GM12878 (cell line): ENCODE measurements at regions not wholly inside any gene's neighbourhood (a gene's known extent, or its start where the extent isn't known, plus 50 kb on each side); places are given as distances from the start of the nearest gene placed in this dataset.

Source experiments
- ATAC-seq: fragments of 200-7000 bp; cut with Tn5 transposase; 3 replicates; pipeline ENCODE4 v1.9.1; 2020; ENCODE audit warnings: mild to moderate bottlenecking, moderate library complexity
- BruUV-seq: library from RNA; stranded (reverse); fragments of 400-500 nt; replicated peaks from 2 replicates; lab custom pipeline; 2021; lab: Mats Ljungman, UMichigan
- CTCF ChIA-PET: fragments of 300-600 bp; sonication (Branson Sonifier 250); formaldehyde crosslinking; extraction: SDS; loops from one replicate; lab custom pipeline; 2021; ENCODE audit warnings: inconsistent platforms; lab: Yijun Ruan, JAX
- POLR2A ChIA-PET: fragments of 350-600 bp; formaldehyde crosslinking; extraction: SDS; loops from one replicate; lab custom pipeline; 2021; ENCODE audit warnings: inconsistent platforms; lab: Charles Lee
- RAD21 ChIA-PET: fragments of 300-600 bp; sonication (Branson Sonifier 250); formaldehyde crosslinking; loops from one replicate; lab custom pipeline; 2023; ENCODE audit warnings: antibody characterized with exemption; ENCODE audit not compliant: unreplicated experiment; lab: Charles Lee
- SMC1A ChIA-PET: fragments of 300-600 bp; sonication (Branson Sonifier 250); formaldehyde crosslinking; loops from one replicate; lab custom pipeline; 2023; ENCODE audit not compliant: unreplicated experiment, uncharacterized antibody; lab: Charles Lee
- DNase-seq: peaks from one replicate; pipeline ENCODE4 v3.0.0-alpha.2; 2011; ENCODE audit warnings: low read depth, low spot score
- FAIRE-seq: peaks from 3 replicates; lab custom pipeline; 2011; peaks lifted over from hg19 to GRCh38; lab: Jason Lieb, UNC
- H2AFZ ChIP-seq: 2 replicates; pipeline ENCODE4 v1.6.0; 2011; ENCODE audit warnings: low read depth, low read length, control low read depth; ENCODE audit not compliant: control insufficient read depth
- H3K27ac ChIP-seq: 2 replicates; pipeline ENCODE4 v1.5.1; 2011; ENCODE audit warnings: control low read depth; ENCODE audit not compliant: control insufficient read depth, insufficient read depth
- H3K27me3 ChIP-seq, 2 experiments: replicated peaks in 1 of 2; 2 replicates each; pipeline versions ENCODE4 v1.6.0 to v1.6.1; 2011; ENCODE audit warnings: low read length in 1 of 2; ENCODE audit not compliant: control insufficient read depth in 2 of 2, insufficient read depth in 2 of 2
- H3K36me3 ChIP-seq, 2 experiments: 2 replicates each; pipeline ENCODE4 v1.5.1; 2011; ENCODE audit warnings: low read length in 1 of 2; ENCODE audit not compliant: control insufficient read depth in 2 of 2, insufficient read depth in 2 of 2
- H3K4me1 ChIP-seq: 2 replicates; pipeline ENCODE4 v1.6.1; 2011; ENCODE audit warnings: mild to moderate bottlenecking, low read length, moderate library complexity, mixed read lengths; ENCODE audit not compliant: control insufficient read depth, insufficient read depth
- H3K4me2 ChIP-seq: 2 replicates; pipeline ENCODE4 v1.6.0; 2011; ENCODE audit warnings: control low read depth; ENCODE audit not compliant: control insufficient read depth, insufficient read depth
- H3K4me3 ChIP-seq: fragments of 200-600 bp; sonication (generic); 2 replicates; pipeline ENCODE4 v1.5.1; 2016
- H3K79me2 ChIP-seq: 2 replicates; pipeline ENCODE4 v1.6.0; 2011; ENCODE audit warnings: low read length; ENCODE audit not compliant: control insufficient read depth, insufficient read depth
- H3K9ac ChIP-seq: 2 replicates; pipeline ENCODE4 v1.8.0; 2011; ENCODE audit warnings: low read length, control low read depth, mixed read lengths; ENCODE audit not compliant: control insufficient read depth, insufficient read depth
- H3K9me3 ChIP-seq: replicated peaks from 3 replicates; pipeline ENCODE4 v1.5.1; 2011; ENCODE audit warnings: mild to moderate bottlenecking, low read length; ENCODE audit not compliant: control insufficient read depth, insufficient read depth
- H4K20me1 ChIP-seq: 2 replicates; pipeline ENCODE4 v1.6.0; 2011; ENCODE audit not compliant: control insufficient read depth, insufficient read depth
- CBX5 ChIP-seq: sonication (generic); IDR thresholded peaks from 2 replicates; pipeline ENCODE4 v1.6.1; 2016; ENCODE audit warnings: low read depth, moderate library complexity, mild to moderate bottlenecking, inconsistent platforms
- CEBPZ ChIP-seq: fragments of 150-350 bp; IDR thresholded peaks from 2 replicates; pipeline ENCODE4 v1.6.1; 2016; ENCODE audit warnings: low read depth, low read length
- DPF2 ChIP-seq: fragments of 450-650 bp; IDR thresholded peaks from 2 replicates; pipeline ENCODE4 v1.6.1; 2017; ENCODE audit warnings: mild to moderate bottlenecking
- GABPA ChIP-seq: IDR thresholded peaks from 2 replicates; pipeline ENCODE4 v1.6.1; 2014; ENCODE audit warnings: antibody characterized with exemption, low read depth, mild to moderate bottlenecking, inconsistent platforms
- MAX ChIP-seq: IDR thresholded peaks from 2 replicates; pipeline ENCODE4 v1.6.1; 2012; ENCODE audit warnings: low read depth, low read length, improper control_type of control experiment
- NBN ChIP-seq: fragments of 450-650 bp; IDR thresholded peaks from 2 replicates; pipeline ENCODE4 v1.6.1; 2016
- NRF1 ChIP-seq: conservative IDR thresholded peaks from 2 replicates; pipeline ENCODE4 v1.6.1; 2011; ENCODE audit warnings: mild to moderate bottlenecking, low read depth, low read length, improper control_type of control experiment
- PML ChIP-seq: IDR thresholded peaks from 2 replicates; pipeline ENCODE4 v1.6.1; 2012; ENCODE audit warnings: low read length, inconsistent platforms
- RBBP5 ChIP-seq: fragments of 200-600 bp; sonication (generic); conservative IDR thresholded peaks from 2 replicates; pipeline ENCODE4 v1.6.1; 2016
- SREBF1 ChIP-seq: IDR thresholded peaks from 2 replicates; pipeline ENCODE4 v1.6.1; 2012; ENCODE audit warnings: mild to moderate bottlenecking, low read length
- SRF ChIP-seq, 2 experiments: IDR thresholded peaks; 2 replicates each; pipeline ENCODE4 v1.6.1; 2011; ENCODE audit warnings: low read depth in 2 of 2, low read length in 2 of 2, mild to moderate bottlenecking in 1 of 2, moderate library complexity in 1 of 2
- TBL1XR1 ChIP-seq: IDR thresholded peaks from 2 replicates; pipeline ENCODE4 v1.6.1; 2012; ENCODE audit warnings: low read depth, low read length, improper control_type of control experiment
- TCF12 ChIP-seq: IDR thresholded peaks from 2 replicates; pipeline ENCODE4 v1.6.1; 2011; ENCODE audit warnings: low read depth, mild to moderate bottlenecking, low read length
- ZNF217 ChIP-seq: fragments of 450-650 bp; IDR thresholded peaks from 2 replicates; pipeline ENCODE4 v1.6.1; 2017; ENCODE audit warnings: antibody characterized with exemption, mild to moderate bottlenecking
- ZZZ3 ChIP-seq: IDR thresholded peaks from 2 replicates; pipeline ENCODE4 v1.6.1; 2011; ENCODE audit warnings: low read depth; ENCODE audit not compliant: control insufficient read depth, insufficient read length
- WGBS: methylation state at CpG from one replicate; pipeline ENCODE4 v1.1.6; 2016; ENCODE audit warnings: low lambda C conversion rate; ENCODE audit not compliant: insufficient replicate concordance, insufficient coverage; ENCODE audit errors: missing lambda C conversion rate; 5-methylcytosine and 5-hydroxymethylcytosine counted together
- in situ Hi-C: fragments of 300-500 bp; cut with MboI; formaldehyde crosslinking; loops from 9 replicates; pipeline ENCODE4 v1.14.3; 2018; ENCODE audit warnings: mixed read lengths
- intact Hi-C: fragments of 100-400 bp; cut with micrococcal nuclease; formaldehyde crosslinking; loops from one replicate; pipeline ENCODE4 v1.14.2; 2022; ENCODE audit not compliant: unreplicated experiment

GRCh38 chr12:107361970-107362369 is 268.6 kb upstream of the CRY1 start:
- DNase-seq (no peak), ATAC-seq (no peak), FAIRE-seq (no peak)
- H3K79me2 ChIP-seq = no peaks in the 10 kb centered on the region
- BruUV-seq = no TSS peak
- no peaks in the 10 kb centered on the region for H3K9me3 ChIP-seq
- H2AFZ ChIP-seq = no peak overlapping the region
- H3K27me3 ChIP-seq = peaks cover 0 to 8% of the 10 kb centered on the region in 2 experiments; a peak in 1 of 4 replicates
- intact Hi-C loops = no loop called here
- H3K4me3 ChIP-seq = no peak overlapping the region
- H3K9ac ChIP-seq = no peak overlapping the region
- H3K27ac ChIP-seq = no peak overlapping the region
- H3K4me2 ChIP-seq = no peak overlapping the region
- H3K4me1 ChIP-seq = no peaks in the 10 kb centered on the region
- in situ Hi-C loops = no loop called here
- ChIA-PET RAD21 (interaction anchor here (1.4 kb wide), 1 partner anchor 230 kb away, joined by 3 read pairs; no protein-coding TSS in a partner anchor), POLR2A (no interaction called here), SMC1A (no interaction called here), CTCF (interaction anchor here (0.5 to 1.3 kb wide), 4 partner anchors 40 to 331 kb away, joined by 3 read pairs; no protein-coding TSS in a partner anchor)
- WGBS = 0% methylated on average over 2 of the region's 2 CpGs
- no peak for TF ChIP-seq SREBF1
- TF ChIP-seq SRF (IDR thresholded peaks at IDR 0.05; ENCODE audit: low read depth in 2 of 2, low read length in 2 of 2) = no peak
- H4K20me1 ChIP-seq = no peaks in the 10 kb centered on the region
- no peaks in the 10 kb centered on the region for H3K36me3 ChIP-seq

GRCh38 chr12:107362960-107363359 is 269.6 kb upstream of the CRY1 start:
- Histone ChIP-seq H3K4me1 (no peaks in the 10 kb centered on the region), H3K79me2 (no peaks in the 10 kb centered on the region), H3K27me3 (peaks cover 0 to 8% of the 10 kb centered on the region in 2 experiments; a peak in 1 of 4 replicates), H3K9me3 (no peaks in the 10 kb centered on the region), H3K27ac (no peak overlapping the region), H3K4me2 (no peak overlapping the region), H2AFZ (no peak overlapping the region), H4K20me1 (no peaks in the 10 kb centered on the region), H3K9ac (no peak overlapping the region), H3K4me3 (no peak overlapping the region), H3K36me3 (no peaks in the 10 kb centered on the region)
- FAIRE-seq = no peak
- CTCF ChIA-PET = interaction anchor here (1.3 kb wide), 1 partner anchor 39 kb away, joined by 3 read pairs; no protein-coding TSS in a partner anchor
- no TSS peak for BruUV-seq
- POLR2A ChIA-PET = no interaction called here
- in situ Hi-C loops (no loop called here), intact Hi-C loops (no loop called here)
- WGBS = 29% methylated on average over 5 of the region's 5 CpGs
- RAD21 ChIA-PET = interaction anchor here (1.4 kb wide), 1 partner anchor 231 kb away, joined by 3 read pairs; no protein-coding TSS in a partner anchor
- SMC1A ChIA-PET = no interaction called here
- no peak for ATAC-seq
- no peak for DNase-seq
- TF ChIP-seq RBBP5 (no peak), NBN (no peak), NRF1 (no peak), ZZZ3 (no peak), GABPA (no peak), TCF12 (no peak), TBL1XR1 (no peak), MAX (no peak), ZNF217 (no peak), CBX5 (no peak), PML (no peak), DPF2 (no peak), CEBPZ (no peak)
